SU-DHL-6 (cell line): ENCODE measurements at regions not wholly inside any gene's neighbourhood (a gene's known extent, or its start where the extent isn't known, plus 50 kb on each side); places are given as distances from the start of the nearest gene placed in this dataset.

Experiments
- H2AFZ ChIP-seq: fragments of 200-600 bp; sonication (generic); 2 replicates; pipeline ENCODE4 v1.6.1; 2014; ENCODE audit warnings: low read depth, mild to moderate bottlenecking, moderate library complexity, mixed read lengths, antibody characterized with exemption, low read length; ENCODE audit not compliant: severe bottlenecking
- H3F3A ChIP-seq: fragments of 200-600 bp; shearing (Covaris generic); 2 replicates; pipeline ENCODE4 v1.6.0; 2016; ENCODE audit warnings: antibody characterized with exemption, mild to moderate bottlenecking; ENCODE audit not compliant: insufficient read depth
- H3K27ac ChIP-seq: fragments of 200-600 bp; sonication (generic); 2 replicates; pipeline ENCODE4 v1.5.1; 2016; ENCODE audit warnings: low read depth, mild to moderate bottlenecking, low read length, moderate library complexity, mixed read lengths
- H3K27me3 ChIP-seq: fragments of 200-600 bp; sonication (generic), shearing (Covaris generic); 2 replicates; pipeline ENCODE4 v1.6.0; 2014; ENCODE audit warnings: mild to moderate bottlenecking, low read length
- H3K36me3 ChIP-seq: fragments of 200-600 bp; sonication (generic); 2 replicates; pipeline ENCODE4 v1.6.1; 2014; ENCODE audit warnings: mild to moderate bottlenecking, low read length, mixed read lengths
- H3K4me2 ChIP-seq: fragments of 300-600, 200-600 bp; shearing (Covaris generic), sonication (generic); 2 replicates; pipeline ENCODE4 v1.6.0; 2014; ENCODE audit warnings: low read length, low read depth, mild to moderate bottlenecking; ENCODE audit not compliant: poor library complexity, severe bottlenecking
- H3K4me3 ChIP-seq: fragments of 200-600 bp; sonication (generic); 2 replicates; pipeline ENCODE4 v1.5.1; 2014; ENCODE audit warnings: antibody characterized with exemption, low read length, mild to moderate bottlenecking, mixed read lengths; ENCODE audit not compliant: insufficient read depth, poor library complexity, severe bottlenecking
- H3K79me2 ChIP-seq: fragments of 200-600 bp; sonication (generic); 2 replicates; pipeline ENCODE4 v1.6.1; 2014; ENCODE audit warnings: mild to moderate bottlenecking, low read length, moderate library complexity; ENCODE audit not compliant: insufficient read depth
- H3K9ac ChIP-seq: fragments of 200-600 bp; sonication (generic); 2 replicates; pipeline ENCODE4 v1.7.0; 2014; ENCODE audit warnings: mild to moderate bottlenecking, low read length
- H3K9me2 ChIP-seq: fragments of 200-600 bp; sonication (generic); replicated peaks from 2 replicates; pipeline ENCODE4 v1.6.1; 2014; ENCODE audit warnings: low read length; ENCODE audit not compliant: insufficient read depth
- H3K9me3 ChIP-seq: fragments of 200-600 bp; sonication (generic); 2 replicates; pipeline ENCODE4 v1.6.1; 2014; ENCODE audit warnings: low read length, mixed read lengths; ENCODE audit not compliant: insufficient read depth
- H4K20me1 ChIP-seq: fragments of 200-600 bp; sonication (generic); 2 replicates; pipeline ENCODE4 v1.6.1; 2014; ENCODE audit warnings: low read depth, mild to moderate bottlenecking, antibody characterized with exemption, low read length, moderate library complexity, mixed read lengths
- CTCF ChIP-seq: fragments of 200-600 bp; sonication (generic); IDR thresholded peaks from one replicate; pipeline ENCODE4 v1.5.1; 2017; ENCODE audit warnings: antibody characterized with exemption, mild to moderate bottlenecking, low read length, moderate library complexity; ENCODE audit not compliant: insufficient read depth, poor library complexity, severe bottlenecking
- EZH2phosphoT487 ChIP-seq: fragments of 200-600 bp; sonication (generic), shearing (Covaris generic); conservative IDR thresholded peaks from 2 replicates; pipeline ENCODE4 v1.6.1; 2018; ENCODE audit warnings: mild to moderate bottlenecking, antibody characterized with exemption, low read length, moderate library complexity, mixed read lengths

- Histone ChIP-seq H3K27ac (no peak overlapping the region), H3K36me3 (no peaks in the 10 kb centered on the region), H3K4me3 (no peak overlapping the region), H2AFZ (no peak overlapping the region), H3K9ac (no peak overlapping the region), H3K4me2 (no peak overlapping the region), H3K79me2 (no peaks in the 10 kb centered on the region), H3K27me3 (no peaks in the 10 kb centered on the region), H3K9me2 (no peaks in the 10 kb centered on the region), H4K20me1 (no peaks in the 10 kb centered on the region), H3K9me3 (no peaks in the 10 kb centered on the region), H3F3A (no peaks in the 10 kb centered on the region)
- TF ChIP-seq CTCF (no peak), EZH2phosphoT487 (no peak)
Observed at GRCh38 chr2:198383392-198383791, 579.0 kb downstream of the PLCL1 start.

GRCh38 chr2:198382811-198383210 lies 578.4 kb downstream of the PLCL1 start:
- Histone ChIP-seq H3K36me3 (no peaks in the 10 kb centered on the region), H3F3A (no peaks in the 10 kb centered on the region), H3K9me3 (no peaks in the 10 kb centered on the region), H3K27ac (no peak overlapping the region), H4K20me1 (no peaks in the 10 kb centered on the region), H2AFZ (no peak overlapping the region), H3K9ac (no peak overlapping the region), H3K27me3 (no peaks in the 10 kb centered on the region), H3K79me2 (no peaks in the 10 kb centered on the region), H3K4me2 (no peak overlapping the region), H3K9me2 (no peaks in the 10 kb centered on the region), H3K4me3 (no peak overlapping the region)
- TF ChIP-seq EZH2phosphoT487: no peak
- no peak for TF ChIP-seq CTCF

GRCh38 chr2:198376677-198377076 lies 572.3 kb downstream of the PLCL1 start:
- TF ChIP-seq CTCF: no peak
- TF ChIP-seq EZH2phosphoT487: no peak
- H3K9me3 ChIP-seq: no peaks in the 10 kb centered on the region

GRCh38 chr2:198375083-198375410 lies 570.7 kb downstream of the PLCL1 start:
- H3K27me3 ChIP-seq: no peaks in the 10 kb centered on the region
- no peaks in the 10 kb centered on the region for H3K9me2 ChIP-seq
- H3K4me2 ChIP-seq: no peak overlapping the region
- no peak overlapping the region for H3K9ac ChIP-seq
- no peak overlapping the region for H3K27ac ChIP-seq
- H2AFZ ChIP-seq: no peak overlapping the region
- H3K4me3 ChIP-seq: no peak overlapping the region
- H3K79me2 ChIP-seq: no peaks in the 10 kb centered on the region
- H3K9me3 ChIP-seq: no peaks in the 10 kb centered on the region
- H4K20me1 ChIP-seq: no peaks in the 10 kb centered on the region
- TF ChIP-seq CTCF: no peak
- TF ChIP-seq EZH2phosphoT487: no peak
- no peaks in the 10 kb centered on the region for H3F3A ChIP-seq
- H3K36me3 ChIP-seq: no peaks in the 10 kb centered on the region

More at GRCh38 chr2:198376677-198377076, 572.3 kb downstream of the PLCL1 start:
- Histone ChIP-seq H3K27me3 (no peaks in the 10 kb centered on the region), H3K27ac (no peak overlapping the region), H4K20me1 (no peaks in the 10 kb centered on the region), H3K9me2 (no peaks in the 10 kb centered on the region), H3F3A (no peaks in the 10 kb centered on the region), H3K4me3 (no peak overlapping the region), H3K9ac (no peak overlapping the region), H3K4me2 (no peak overlapping the region), H3K79me2 (no peaks in the 10 kb centered on the region), H2AFZ (no peak overlapping the region), H3K36me3 (no peaks in the 10 kb centered on the region)
